Myocyte (in vitro differentiated cells): ENCODE measurements at regions not wholly inside any gene's neighbourhood (a gene's known extent, or its start where the extent isn't known, plus 50 kb on each side); places are given as distances from the start of the nearest gene placed in this dataset.
"Not testable (repeated sequence)": the region's sequence is repeated elsewhere in the genome, so short reads cannot be mapped to it uniquely, and the experiment has no call there.

Experiments used
- DNase-seq: peaks from one replicate; pipeline ENCODE4 v3.0.0-alpha.2; 2012; ENCODE audit warnings: low read depth

DNA sequence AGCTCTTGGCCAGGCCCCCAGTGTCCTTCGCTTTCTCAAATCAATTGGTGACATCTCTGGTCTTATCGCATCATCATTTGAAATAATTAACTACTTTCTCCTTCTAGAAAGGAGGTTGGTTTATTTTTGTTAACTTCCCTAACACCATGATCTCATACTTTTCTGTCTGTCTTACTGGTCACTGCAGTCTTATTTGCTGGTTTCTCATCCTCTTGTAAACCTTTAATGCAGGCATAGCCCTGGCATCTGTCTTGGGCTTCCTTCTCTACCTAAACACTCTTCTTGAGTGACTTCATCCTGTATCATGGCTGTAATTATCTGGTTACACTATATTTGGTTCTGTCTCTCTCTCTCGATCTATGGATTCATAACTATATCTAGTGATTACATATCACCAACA, 152.8 kb downstream of the CYSLTR2 start:
- no peak for DNase-seq

GRCh38 chr13:48808683-48809082, 155.0 kb downstream of the CYSLTR2 start:
- DNase-seq = peak; percentile 34

DNA sequence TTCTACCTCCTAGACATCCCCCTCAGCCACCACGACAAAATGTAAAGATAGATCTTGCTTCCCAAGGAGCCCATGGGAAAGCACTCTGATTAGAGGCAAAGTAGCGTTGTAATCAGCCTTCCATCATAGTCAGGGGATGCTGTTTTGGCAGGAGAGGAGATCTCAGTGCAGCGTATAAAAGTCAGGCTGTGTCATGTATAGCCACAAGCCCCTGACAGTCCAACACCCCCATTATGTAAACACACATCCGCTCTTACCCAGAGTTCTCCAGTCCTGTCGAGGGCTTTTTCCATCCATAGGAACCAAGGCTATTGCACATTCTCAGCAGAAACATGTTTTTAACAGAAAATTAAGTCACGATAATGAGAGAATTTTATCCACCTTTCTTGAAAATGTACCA, 156.3 kb downstream of the CYSLTR2 start:
- no peak for DNase-seq

DNA sequence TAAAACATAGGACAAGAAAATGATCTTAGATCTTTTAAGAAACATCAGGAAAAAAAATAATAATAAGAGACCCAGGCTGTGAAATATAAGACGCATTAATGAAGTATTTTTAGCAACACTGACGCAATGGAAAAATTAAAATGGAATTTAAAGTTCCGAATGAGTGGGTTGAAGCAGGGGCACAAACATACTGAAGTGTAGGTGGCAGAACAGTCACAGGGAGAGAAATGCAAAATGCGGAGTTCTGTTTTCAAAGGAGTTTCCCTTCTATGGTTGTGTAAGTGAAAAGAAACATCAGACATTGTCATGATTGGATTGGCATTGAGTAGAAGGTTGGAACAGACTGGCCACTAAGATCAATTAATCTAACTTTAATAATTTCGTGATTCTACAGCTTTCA, 159.8 kb downstream of the CYSLTR2 start:
- no peak for DNase-seq

DNA sequence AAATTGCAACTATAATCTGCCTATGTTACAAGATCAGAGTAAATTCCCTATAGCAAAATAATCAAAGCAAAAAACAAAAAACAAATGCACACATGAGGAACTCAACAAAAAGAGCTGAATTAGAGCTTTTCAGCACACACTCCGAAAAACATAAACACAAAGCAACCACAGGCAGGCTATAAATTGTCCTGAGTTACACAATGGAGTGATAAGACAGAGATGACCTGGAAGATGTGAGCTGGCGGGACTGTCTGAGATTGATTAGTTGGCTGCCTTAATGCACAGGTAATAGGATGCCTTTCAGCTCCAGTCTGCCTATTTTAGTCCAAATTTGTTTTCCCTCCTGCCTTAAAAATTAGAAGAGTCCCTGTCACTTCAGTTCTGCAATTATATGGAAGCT, 159.0 kb upstream of the FNDC3A start:
- DNase-seq = no peak

DNA sequence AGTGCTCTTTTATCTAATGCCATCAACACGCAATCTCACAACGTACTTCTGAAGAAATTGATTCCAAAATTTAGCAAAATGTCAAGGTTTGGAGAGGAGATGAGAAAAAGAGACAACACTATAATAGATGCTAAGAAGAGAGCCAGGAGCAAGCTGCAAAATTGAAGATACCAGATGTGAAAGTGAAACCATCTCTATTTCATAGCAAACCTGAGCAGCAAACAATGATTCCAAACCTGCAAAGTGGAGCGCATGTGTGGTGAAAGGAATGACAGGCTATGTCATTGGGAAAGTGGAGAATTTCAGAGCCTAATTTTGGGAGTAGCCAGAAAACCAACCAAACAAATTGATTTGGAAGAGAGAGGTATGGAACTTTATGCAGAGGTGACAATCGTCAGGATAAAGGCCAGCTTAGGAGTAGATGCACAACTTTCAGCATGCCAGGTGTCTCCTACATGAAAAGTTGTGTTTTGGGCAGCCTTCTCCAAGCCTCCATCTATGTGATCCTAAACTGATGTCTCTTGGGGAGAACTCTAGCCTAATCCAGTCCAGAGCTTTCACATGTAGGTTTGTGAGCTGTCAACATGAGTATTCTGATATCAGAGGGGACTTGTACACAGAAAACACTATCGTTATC, 158.4 kb upstream of the FNDC3A start:
- no peak for DNase-seq

DNA sequence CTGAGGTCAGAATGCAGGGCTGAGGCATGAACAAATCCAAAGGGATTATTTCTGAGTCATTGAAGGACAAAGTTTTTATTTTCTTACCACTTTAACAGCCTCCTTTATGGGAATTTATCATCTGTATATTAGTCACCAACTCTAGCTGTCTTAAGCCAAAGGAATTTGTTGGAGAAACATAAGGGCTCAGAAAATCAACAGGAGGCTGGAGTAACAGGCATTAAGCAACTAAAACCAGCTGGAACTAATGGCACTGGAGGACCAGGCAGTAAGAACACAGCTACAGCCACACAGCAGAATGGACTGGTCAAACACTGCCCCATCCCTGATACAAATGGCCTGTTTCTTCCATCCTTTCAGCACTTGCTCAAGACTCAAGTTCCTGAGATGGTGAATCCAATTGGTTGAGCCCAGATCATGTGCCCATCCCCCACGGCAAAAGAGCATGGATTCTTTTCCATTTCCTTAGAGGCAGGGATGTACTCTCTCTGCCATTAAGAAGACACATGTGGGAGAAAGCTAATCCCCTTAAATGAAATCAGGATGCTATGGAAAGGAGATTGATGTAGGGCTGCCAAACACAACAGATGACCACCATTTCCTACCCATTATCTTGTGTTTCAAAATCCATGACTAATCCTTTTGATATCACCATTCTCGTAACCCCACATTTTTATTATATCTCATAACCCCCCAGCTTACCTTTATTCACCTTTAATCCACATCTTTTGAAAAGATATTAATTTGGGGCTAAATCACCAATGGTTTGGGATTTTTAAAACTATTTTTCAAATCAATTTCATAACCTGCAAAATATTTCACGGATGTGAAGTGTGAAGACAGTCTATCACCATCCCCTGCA, 157.0 kb upstream of the FNDC3A start:
- DNase-seq = peak; percentile 79

DNA sequence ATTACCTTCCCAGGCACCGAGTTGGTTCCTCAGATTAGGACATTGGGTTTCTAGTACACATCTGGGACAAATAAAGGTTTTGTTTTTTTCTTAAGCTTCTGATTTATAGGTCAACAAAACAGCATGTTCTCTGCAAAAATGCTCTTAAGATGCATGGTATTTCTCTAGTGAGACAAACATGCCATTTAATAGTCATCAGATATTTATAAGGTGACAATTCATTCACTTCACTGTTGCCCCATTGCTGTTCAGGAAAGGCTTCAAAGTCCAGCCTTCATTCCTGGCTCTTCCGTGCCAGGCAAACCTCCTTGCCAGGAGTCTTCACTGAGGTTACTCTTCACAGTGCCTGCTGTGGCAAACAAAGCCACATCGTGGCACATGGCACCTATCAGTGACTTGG, 156.3 kb upstream of the FNDC3A start:
- DNase-seq = no peak

GRCh38 chr13:48819899-48820298, 155.8 kb upstream of the FNDC3A start:
- no peak for DNase-seq

- DNase-seq = not testable (repeated sequence)
Observed at GRCh38 chr13:48823526-48823925, 152.2 kb upstream of the FNDC3A start.

DNA sequence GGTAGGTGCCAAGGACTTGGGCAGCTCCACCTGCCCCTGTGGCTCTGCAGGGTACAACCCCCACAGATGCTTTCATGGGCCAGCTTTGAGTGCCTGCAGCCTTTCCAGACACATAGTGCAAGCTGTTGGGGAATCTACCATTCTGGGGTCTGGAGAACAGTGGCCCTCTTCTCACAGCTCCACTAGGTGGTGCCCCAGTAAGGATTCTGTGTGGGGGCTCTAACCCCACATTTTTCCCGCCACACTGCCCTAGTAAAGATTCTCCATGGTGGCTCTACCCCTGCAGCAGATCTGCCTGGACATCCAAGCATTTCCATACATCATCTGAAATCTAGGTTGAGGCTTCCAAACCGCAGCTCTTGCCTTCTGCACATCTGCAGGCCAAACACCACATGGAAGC, 149.7 kb upstream of the FNDC3A start:
- DNase-seq = no peak

GRCh38 chr13:48826922-48827454, 148.7 kb upstream of the FNDC3A start:
- not testable (repeated sequence) for DNase-seq

DNA sequence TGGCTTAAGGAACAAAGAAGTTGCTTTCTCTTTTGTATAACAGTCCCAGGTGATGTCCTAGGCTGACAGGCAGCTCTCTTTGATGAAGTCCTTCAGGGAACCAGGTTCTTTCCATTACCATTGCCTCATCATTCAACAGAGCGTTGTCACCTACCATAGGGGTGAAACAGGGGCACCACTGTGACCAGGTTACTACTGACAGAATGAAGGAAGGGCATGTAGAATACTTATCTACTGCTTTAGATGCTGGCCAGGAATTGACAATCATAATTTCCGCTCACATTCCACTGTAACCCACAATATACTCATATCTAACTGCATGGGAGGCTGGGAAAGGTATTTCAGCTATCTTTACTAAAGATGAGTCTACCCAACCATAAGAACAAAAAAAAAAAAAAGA, 148.0 kb upstream of the FNDC3A start:
- DNase-seq = no peak

DNA sequence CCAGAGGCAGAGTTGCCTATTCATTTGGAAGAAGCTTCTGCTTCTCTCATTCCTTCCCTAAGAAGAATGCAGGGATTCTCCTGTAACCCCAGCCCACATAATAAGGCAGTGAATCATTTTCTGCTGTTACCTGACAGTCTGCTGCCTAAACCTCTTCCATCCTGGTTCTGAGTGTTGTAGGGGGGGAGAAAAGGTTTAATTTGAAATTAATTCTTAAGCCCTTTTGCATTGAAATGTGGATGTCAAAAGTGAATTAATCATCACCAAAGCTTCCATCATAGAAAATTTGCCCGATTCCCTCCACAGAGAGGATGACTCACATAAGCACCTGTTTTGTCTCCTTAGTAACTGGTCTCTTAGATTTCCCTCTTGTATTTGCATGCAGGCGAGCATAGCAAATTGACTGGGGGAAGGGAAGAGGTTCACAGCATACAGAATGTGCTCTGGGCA, 146.7 kb upstream of the FNDC3A start:
- DNase-seq = peak; percentile 77

DNA sequence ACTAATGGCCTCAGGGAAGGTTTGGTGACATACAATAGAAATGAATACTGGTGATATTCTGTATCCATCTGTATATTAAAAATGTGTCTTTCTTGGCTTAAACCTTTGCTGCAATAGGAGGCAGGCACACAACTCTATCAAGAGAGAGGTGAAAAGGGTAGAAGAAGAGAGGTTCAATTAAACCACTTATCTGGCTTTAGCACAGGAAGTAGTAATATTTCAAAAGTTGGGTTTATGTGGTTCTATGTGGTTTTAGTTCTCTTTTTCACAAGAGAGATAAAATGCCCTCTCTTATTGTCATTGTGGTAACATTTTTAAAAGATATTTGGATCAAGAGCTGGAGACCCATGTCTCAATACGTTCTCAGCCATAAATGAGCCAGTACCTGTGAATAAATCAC, 146.2 kb upstream of the FNDC3A start:
- no peak for DNase-seq

- no peak for DNase-seq
Observed at GRCh38 chr13:48831248-48831647, 144.5 kb upstream of the FNDC3A start.

- no peak for DNase-seq
Observed at GRCh38 chr13:48833412-48833811, 142.3 kb upstream of the FNDC3A start.

DNA sequence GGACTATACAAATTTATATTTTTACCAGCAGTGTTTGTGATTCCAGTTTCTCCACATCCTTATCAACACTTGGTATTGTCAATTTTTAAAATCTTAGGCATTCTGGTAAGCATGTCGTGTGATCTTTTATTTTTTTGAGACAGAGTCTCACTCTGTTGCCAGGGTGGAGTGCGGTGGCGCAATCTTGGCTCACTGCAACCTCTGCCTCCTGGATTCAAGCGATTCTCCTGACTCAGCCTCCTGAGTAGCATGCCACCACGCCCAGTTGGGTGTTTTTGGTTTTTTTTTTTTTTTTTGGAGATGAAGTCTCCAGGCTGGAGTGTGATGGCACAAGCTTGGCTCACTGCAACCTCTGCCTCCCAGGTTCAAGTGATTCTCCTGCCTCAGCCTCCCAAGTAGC, 140.4 kb upstream of the FNDC3A start:
- DNase-seq = not testable (repeated sequence)

- no peak for DNase-seq
Observed at GRCh38 chr13:48838193-48838973, 137.3 kb upstream of the FNDC3A start.

- no peak for DNase-seq
Observed at GRCh38 chr13:48839171-48839570, 136.5 kb upstream of the FNDC3A start.

DNA sequence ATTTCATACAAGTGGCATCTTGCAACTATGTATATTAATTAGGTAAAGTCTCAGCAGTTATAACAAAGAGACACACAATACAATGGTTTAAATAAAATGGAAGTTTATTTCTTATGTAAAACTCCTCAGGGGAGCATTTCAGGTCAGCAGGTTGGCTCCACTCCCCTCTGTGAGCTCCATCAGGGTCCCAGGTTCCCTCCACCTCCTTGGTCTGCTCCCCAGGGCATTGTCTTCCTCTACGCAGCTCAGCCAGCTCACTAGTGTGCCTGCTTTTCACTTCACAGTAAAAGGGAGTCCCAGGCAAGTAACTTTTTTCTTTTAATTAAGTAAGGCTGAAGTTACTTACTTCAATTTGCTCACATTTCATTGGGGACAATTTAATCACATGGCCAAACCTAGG, 135.3 kb upstream of the FNDC3A start:
- DNase-seq = no peak

DNA sequence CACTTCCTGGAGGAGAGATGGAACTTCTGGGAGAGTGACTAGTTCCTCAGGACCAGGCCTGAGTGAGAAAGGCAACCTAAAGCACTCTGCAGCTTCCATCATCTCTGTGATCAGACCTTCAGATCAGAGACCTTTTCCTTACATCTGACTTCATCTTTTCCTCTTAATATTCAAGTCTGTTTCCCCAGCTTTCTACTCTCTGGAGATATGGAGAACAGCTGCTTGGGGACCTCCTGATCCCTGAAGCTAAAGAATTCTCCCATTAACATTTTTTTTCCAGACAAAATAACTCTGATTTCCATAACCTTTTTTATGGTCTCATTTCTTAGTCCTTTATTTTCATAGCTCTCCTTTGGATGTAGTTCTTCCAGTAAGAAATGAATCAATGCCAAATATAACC, 133.4 kb upstream of the FNDC3A start:
- no peak for DNase-seq
